GM21423 (cell line): ENCODE measurements at regions not wholly inside any gene's neighbourhood (a gene's known extent, or its start where the extent isn't known, plus 50 kb on each side); places are given as distances from the start of the nearest gene placed in this dataset.

Experiments used
- ATAC-seq: cut with Tn5 transposase; IDR thresholded peaks from one replicate; pipeline ENCODE4 v1.9.1; 2021; ENCODE audit warnings: mild to moderate bottlenecking, moderate library complexity; ENCODE audit not compliant: unreplicated experiment

- ATAC-seq, result no peak
Observed at GRCh38 chr6:112697265-112697664, 350.1 kb downstream of the RFPL4B start.

- no peak for ATAC-seq
Observed at GRCh38 chr6:112701201-112701600, 354.1 kb downstream of the RFPL4B start.

- ATAC-seq, result no peak
Observed at GRCh38 chr6:112710710-112711109, 363.6 kb downstream of the RFPL4B start.

- no peak for ATAC-seq
Observed at GRCh38 chr6:112713402-112713801, 366.3 kb downstream of the RFPL4B start.

- ATAC-seq, result no peak
Observed at GRCh38 chr6:112717401-112717800, 370.3 kb downstream of the RFPL4B start.

- ATAC-seq, result no peak
Observed at GRCh38 chr6:112717856-112718255, 370.7 kb downstream of the RFPL4B start.

GRCh38 chr6:112725541-112726085 lies 378.5 kb downstream of the RFPL4B start:
- ATAC-seq, result no peak

- no peak for ATAC-seq
Observed at GRCh38 chr6:112735129-112735528, 388.0 kb downstream of the RFPL4B start.

- no peak for ATAC-seq
Observed at GRCh38 chr6:112739766-112740165, 392.6 kb downstream of the RFPL4B start.

- ATAC-seq, result no peak
Observed at GRCh38 chr6:112743323-112743722, 396.2 kb downstream of the RFPL4B start.

- ATAC-seq, result no peak
Observed at GRCh38 chr6:112744827-112745226, 397.7 kb downstream of the RFPL4B start.

- ATAC-seq, result no peak
Observed at GRCh38 chr6:112745765-112746164, 398.6 kb downstream of the RFPL4B start.

- no peak for ATAC-seq
Observed at GRCh38 chr6:112749673-112750072, 402.5 kb downstream of the RFPL4B start.

- no peak for ATAC-seq
Observed at GRCh38 chr6:112752305-112752704, 405.2 kb downstream of the RFPL4B start.

- no peak for ATAC-seq
Observed at GRCh38 chr6:112752791-112753190, 405.7 kb downstream of the RFPL4B start.

GRCh38 chr6:112760831-112761230 lies 413.7 kb downstream of the RFPL4B start:
- ATAC-seq, result no peak

- no peak for ATAC-seq
Observed at GRCh38 chr6:112761740-112762139, 414.6 kb downstream of the RFPL4B start.

- no peak for ATAC-seq
Observed at GRCh38 chr6:112764377-112764776, 417.2 kb downstream of the RFPL4B start.

GRCh38 chr6:112770308-112770707 lies 423.2 kb downstream of the RFPL4B start:
- no peak for ATAC-seq

GRCh38 chr6:112773187-112773586 lies 426.1 kb downstream of the RFPL4B start:
- ATAC-seq, result no peak

GRCh38 chr6:112774319-112774718 lies 427.2 kb downstream of the RFPL4B start:
- no peak for ATAC-seq

GRCh38 chr6:112780498-112781096 lies 433.5 kb downstream of the RFPL4B start:
- ATAC-seq, result peak; percentile 97

- no peak for ATAC-seq
Observed at GRCh38 chr6:112781241-112781640, 434.1 kb downstream of the RFPL4B start.
